Activated CD4-positive, alpha-beta T cell treated with anti-CD3 and anti-CD28 coated beads for 1 hour (primary cell): ENCODE measurements at regions not wholly inside any gene's neighbourhood (a gene's known extent, or its start where the extent isn't known, plus 50 kb on each side); places are given as distances from the start of the nearest gene placed in this dataset.
"Not testable (repeated sequence)": the region's sequence is repeated elsewhere in the genome, so short reads cannot be mapped to it uniquely, and the experiment has no call there.

Experiments used
- DNase-seq: peaks from one replicate; pipeline ENCODE4 v3.0.0-alpha.2; 2020

DNA sequence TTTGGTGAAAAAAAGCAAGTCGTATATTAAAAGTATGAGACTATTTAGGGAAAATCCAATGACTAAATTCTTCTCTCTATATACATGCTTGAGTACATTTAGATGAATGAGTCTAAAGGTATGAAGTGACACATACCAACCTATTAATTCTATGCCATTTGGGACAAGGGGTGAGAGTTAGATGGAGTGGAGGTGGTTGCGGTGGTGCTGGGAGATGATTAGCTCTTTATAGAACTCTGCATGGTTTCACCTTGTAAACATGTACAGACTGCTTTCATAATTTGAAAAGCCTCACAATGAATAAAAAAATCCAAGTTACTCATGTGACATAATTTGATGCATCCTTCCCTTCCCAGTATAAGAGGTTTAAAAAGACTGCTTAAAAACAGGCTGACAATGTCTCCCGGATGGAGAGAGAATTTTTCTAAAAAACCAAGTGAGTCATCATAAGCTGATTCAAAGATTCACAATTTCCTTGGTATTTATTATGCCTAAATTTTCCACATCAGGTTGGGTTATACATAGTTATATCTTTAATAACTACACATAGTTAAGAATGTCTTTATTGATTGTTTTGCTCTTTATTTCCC is 572.8 kb downstream of the REEP3 start:
- no peak for DNase-seq

DNA sequence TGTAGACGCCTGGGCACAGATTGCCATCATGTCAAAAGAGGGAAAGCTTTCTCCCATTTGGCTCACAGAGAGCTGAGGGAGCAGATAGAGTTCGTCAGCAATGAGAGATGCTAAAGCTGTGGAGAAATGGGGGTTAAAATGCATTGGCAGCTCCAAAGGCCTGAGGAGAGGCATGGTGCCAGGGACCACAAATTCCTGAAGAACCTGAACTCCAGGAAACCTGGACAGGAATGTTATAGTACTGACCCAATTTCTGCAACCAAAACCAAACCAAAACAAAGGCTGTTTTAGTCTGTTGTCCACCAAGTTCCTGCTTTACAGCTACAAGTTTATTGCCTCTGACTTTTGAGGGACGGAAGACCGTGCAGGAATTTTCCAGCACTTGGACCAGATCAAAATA is 575.7 kb downstream of the REEP3 start:
- DNase-seq, result no peak

DNA sequence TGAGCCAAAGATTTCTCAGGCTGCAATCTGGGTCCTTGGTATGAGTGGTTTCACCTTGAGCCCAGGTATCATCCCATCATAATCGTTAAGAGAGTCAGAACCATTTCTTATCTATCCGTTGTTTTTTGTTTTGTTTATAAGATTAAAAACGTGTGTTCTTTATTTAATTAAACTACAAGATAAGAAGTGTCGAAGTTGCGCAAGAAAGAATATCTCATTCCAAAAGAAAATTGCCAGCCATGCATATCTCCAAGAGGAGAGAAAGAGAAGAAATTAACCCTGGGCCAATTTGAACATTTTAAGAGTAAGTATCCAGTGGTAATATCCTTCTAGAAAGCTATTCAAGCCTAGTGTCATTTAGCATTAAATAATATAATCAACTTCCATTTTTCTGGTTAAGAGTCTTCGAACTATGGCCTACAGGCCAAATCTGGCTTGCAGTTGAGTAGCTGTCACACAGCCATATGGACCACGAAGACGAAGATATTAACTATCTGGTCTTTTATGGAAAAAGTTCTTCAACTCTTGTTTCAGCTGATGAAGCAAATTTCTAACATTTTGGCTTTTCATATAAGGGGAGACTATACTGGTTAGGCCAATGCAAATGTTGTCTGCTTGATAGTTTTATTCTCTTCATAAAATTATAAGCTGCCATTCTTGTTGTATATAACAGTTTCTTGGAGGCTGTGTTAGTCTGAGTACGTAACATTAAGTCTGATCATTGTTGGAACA is 576.4 kb downstream of the REEP3 start:
- no peak for DNase-seq

DNA sequence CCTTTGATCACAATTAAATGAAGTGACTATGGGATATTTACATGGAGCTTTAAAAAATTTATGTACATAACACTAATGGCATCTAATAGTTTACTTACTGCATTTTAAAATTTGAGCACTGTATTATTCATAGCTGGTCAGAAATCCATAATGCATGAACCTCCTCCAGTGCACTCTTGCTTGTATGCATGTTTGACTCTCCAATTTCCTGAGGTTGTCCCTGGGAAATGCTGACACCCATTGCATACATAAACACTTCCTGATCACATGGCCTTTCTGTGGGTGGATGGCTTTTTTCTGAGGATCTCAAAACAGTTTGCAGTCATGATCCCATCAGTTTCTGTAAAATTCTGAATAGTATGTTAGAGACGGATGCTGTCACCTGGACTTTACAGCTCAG is 577.8 kb downstream of the REEP3 start:
- no peak for DNase-seq

DNA sequence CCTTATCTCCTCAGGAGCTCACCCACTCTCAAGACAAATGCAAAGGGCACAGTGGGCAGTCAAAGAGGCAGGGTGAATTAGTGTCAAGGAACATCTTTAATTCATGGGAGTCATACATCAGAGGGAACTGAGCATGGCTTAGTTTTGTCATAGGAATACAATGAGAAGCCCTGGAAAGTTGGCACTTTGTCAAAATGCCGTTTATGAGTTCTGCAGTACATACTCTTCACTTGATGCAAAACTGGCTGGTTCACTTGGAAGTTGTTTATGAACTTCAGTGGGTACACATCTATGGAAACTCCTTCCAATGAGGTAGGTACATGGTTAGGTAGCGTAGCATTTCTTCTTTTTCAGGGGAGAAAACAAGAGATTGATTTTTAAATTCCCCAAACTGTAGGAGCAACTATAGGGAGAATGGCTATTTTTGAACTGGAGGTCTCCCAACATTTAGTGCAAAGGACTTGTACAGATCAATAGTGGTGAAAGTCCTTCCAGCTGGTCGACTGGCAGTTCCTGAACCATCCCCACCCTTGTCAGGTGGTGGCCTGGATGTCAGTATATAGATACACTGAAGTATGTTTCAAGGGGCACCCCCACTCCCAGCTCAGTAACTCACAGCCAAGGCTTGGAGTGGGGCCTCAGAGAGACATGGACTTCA is 580.5 kb downstream of the REEP3 start:
- DNase-seq, result no peak

DNA sequence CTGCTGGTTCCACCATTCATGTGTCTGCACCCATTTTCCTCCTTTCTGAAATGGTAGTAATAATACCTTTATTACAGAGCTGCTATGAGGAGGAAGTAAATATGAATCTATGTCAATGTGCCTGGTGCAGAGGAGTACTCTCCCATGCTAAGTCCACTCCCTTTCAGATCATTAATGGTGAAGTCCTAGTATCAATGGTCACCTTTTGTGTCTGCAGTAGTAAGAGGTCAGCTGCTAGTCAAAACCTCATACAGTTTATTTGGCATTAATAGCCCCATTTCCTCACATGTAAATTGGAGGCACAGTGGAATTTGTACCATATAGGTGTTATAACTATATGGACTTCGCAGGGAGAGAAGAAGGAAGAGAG is 581.0 kb downstream of the REEP3 start:
- DNase-seq, result no peak

DNA sequence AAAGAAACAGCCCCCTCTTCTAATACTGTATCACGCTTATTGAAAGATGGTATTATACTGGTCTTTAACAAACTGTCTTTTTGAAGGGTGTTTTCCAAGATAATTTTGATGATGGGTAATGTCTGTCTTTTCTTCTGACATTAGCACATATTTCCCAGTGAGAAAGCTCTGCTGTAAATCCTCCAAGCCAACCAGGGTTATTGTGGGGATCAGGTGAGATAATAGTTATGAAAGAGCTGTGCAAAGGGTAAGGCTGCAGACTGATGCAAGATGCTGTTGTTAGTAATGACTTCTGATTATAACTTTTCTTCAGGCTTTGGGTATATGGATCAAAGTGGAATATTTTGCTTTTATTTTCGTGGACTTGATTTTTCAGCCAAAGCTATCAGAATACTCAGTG is 581.7 kb downstream of the REEP3 start:
- no peak for DNase-seq

DNA sequence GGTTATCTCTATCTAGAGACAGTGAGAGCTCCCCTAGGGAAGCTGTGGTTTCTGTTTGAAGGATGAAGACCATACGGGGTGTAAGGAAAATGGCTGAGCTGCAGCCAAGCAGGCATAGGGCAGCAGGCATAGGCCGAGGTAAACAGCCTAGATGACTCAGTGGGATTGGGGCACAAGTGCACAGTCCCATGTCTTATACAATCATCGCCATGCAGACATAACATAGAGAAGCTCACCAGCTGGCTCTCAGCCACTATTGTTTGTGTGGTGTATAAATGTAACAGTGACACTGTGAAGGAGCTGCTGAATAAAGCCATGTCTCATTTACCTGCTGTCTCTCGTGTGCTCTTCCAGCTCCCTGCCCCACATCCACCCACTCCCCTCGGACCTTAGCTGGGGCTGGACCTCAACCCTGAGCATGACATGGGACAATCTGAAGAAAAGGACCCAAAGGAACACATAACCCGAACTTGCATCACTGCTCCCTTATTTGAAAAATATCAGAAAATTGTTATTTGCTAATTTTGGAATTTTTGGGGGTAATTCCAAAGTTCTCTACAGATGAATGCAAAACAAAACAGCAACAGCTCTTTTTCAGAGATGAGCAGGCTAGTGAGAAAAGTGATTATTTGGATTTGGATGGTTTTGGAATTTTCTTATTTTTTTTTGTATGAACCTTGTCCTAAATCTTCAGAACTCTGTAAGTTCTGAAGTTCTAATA is 582.7 kb downstream of the REEP3 start:
- no peak for DNase-seq

DNA sequence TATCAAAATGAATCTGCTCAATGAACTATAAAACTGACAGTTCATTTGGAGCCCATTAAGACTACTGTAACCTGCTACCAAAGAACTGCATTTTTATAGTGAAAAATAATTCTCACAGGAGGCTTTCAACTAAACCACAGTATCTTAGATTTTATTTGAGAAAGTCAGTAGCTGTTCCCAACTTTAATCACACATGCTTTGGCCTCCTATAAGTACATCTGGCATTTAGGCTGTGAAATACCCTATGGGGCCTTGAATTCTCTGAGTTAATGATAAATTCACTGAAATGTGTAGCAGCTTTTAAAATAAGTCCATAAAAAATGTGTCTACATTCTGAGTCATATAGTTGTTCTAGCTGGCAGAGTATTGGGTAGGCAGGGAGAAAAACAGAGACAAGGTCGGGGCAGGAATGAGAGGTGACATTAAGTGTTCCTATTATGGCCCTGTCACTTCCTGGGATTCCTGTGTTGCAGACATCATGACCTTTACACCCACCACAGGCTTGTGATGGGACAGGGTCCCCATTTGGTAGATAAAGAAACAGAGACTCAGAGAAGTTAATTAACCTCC is 588.8 kb downstream of the REEP3 start:
- DNase-seq, result no peak

DNA sequence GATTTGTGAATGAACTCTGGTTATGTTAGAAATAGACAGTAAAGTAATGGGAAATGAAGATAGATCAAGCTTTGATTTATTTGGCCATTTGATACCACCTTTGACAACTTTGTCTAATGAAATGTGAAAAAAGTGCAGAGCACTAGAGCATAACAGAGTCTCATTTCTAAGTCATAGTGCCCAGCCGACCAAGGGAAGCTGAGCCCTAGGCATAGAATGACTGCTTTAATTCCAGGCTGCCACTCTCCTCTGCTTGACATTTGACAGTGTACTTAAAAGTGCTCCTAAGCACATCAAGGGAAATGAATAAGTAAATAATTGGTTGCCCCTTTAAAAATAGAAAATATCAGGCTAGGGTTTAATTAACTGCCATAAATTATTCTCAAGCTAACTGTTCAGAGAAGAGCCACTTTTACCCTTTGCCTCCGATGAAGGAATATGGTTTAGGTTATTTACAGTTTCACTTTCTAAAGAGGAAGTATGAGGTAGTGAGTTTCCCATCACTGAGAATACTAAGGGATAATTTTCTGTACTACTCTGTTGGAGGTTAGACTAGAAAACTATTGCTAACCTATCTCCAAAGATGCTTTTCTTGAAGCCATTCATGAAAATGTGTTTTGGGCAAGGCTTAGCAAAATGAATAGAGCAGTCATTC is 591.6 kb downstream of the REEP3 start:
- DNase-seq, result no peak

DNA sequence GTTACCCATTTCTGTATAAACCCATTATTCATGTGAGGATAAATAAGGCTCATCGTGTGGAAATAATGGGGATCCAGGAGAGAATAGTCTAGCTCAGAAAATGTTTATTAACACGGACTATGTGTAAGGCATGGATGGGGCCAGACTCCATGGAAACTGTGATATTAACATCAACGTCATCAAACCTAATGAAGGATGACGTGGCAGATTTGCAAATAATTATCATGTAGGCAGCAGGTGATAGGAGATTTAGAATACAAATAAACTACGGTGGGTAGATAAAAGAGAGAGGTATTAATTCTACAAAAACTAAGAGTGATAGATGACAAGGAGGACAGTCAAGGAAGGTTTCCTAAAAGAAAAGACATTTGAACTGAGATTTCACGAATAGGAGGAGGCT is 592.2 kb downstream of the REEP3 start:
- DNase-seq, result no peak

DNA sequence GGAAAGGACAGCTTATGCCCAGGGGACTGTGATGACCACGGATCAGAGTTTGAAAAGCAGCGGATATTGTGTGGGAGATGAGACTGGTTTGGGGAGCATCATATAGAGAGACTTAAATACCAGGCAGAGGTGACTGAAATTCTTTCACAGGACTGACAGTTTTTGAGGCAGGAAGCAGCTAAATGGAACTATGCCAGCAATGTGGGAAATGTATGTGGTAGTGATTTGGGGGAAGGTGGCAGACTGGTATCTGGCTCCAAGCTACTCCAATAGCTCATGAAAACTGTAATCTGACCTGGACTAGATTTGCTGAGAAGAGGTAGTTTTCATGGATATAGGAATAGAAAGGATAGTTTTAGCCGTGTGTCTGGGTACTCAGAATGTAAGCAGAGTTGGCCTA is 592.6 kb downstream of the REEP3 start:
- DNase-seq, result no peak

DNA sequence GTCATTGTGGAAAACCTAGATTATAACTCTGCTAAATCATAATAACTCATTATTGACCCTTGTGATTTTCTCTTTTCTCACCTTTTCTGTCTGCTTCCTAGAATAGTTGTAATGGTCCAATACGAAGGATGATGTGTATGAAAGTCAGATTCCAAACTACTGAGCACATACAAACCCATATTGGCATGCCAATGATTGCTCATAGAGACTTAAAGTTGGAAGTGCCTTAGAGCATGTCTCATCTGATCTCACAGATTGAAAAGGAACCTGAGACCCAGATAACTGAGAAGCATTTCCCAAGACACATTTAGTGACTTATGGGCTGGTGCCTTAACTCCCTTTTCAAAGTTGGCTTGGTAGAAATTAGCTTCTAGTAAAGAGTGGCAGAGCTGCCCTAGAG is 594.3 kb downstream of the REEP3 start:
- DNase-seq, result no peak

DNA sequence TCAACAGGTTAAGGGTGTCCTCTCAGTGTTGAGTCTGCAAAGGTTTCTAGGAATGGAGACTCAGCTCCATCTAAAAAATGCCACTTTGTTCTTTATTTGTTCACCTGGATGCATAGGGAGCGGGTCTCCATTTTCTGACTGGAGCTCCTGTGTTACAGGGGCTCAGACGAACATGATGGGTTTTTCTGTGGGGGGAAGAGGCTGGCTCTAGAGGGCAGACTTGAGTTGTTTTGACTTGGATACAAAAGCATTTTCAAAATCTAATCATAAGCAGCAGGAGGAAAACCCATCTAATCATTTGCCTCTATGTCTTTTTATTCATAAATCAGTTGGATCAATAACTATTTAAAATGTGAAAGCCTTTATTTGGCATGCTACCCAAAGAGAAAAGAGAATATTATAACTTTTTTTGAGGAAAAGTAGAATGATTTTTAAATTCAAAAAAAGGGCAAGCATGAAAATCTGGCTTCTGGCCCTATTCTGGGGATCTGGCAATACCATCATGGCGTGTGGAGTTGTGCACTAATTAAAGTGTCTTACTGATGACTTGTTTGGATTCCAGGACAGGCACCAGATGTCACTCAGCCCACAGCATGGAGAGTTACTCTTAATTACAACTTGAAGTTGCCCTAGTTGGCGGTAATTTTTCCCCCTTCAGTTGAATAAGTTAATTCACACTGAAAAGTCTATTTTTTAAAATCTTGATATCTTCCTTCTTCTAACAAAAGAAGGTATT is 594.9 kb downstream of the REEP3 start:
- no peak for DNase-seq

DNA sequence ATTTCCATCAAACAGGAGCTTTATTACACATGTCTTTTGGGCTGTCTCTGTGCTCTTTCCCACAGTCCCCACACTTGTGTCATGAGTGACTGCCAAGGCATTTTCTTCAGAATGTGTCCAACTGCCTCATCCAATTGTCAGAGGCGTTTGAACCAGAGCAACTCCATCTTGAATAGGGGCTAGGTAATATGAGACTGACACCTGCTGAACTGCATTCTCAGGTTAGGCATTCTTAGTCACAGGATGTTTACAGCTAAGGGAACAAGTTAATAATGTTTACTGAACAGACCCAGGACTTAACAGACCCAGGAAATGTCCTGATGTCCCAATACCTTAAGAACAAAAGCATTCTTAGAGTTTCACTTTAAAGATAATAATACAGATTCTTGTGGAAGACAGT is 595.5 kb downstream of the REEP3 start:
- DNase-seq, result no peak

DNA sequence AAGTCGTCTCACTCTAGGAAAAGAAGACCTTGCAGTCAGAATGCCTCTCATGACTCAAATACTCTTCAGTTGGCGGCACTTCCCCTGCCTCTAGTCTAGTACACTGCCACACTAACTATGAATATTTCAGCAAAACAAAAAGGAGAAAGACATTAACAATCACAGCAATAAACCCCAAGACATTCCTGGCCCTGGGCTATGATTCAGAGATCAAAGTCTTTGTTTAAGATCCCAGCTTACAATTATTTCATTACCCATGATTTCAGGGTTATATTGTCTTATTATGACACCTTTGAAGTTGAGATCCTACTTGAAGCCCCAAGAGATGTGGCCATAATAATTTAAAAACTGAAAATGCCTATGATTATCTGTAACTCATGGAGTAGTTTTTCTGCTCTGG is 597.5 kb downstream of the REEP3 start:
- no peak for DNase-seq

DNA sequence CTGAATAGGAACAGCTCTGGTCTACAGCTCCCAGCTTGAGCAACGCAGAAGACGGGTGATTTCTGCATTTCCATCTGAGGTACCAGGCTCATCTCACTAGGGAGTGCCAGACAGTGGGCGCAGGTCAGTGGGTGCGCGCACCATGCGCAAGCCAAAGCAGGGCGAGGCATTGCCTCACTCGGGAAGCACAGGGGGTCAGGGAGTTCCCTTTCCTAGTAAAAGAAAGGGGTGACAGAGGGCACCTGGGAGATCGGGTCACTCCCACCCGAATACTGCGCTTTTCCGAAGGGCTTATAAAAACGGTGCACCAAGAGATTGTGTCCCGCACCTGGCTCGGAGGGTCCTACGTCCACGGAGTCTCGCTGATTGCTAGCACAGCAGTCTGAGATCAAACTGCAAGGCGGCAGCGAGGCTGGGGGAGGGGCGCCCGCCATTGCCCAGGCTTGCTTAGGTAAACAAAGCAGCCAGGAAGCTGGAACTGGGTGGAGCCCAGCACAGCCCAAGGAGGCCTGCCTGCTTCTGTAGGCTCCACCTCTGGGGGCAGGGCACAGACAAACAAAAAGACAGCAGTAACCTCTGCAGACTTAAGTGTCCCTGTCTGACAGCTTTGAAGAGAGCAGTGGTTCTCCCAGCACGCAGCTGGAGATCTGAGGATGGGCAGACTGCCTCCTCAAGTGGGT is 599.2 kb downstream of the REEP3 start:
- not testable (repeated sequence) for DNase-seq

DNA sequence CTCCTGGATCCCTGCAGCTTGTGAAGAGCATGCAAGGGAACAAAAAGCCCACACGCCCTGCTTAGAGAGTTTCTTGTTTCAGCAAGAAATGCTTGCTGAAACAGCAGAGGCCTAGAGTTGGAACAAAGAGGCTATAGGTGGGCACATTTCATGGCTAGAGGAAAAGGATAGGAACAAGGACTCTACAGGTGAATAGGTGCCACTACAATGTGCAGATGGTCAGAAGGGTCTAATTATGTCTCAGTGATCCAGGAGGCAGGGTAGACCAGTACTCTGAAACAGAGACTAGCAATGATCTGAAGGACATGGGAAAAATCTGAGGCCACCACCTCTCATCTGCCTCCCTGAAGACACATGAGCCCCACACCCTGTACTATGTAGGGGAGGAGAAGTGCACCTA is 609.0 kb downstream of the REEP3 start:
- DNase-seq, result no peak

DNA sequence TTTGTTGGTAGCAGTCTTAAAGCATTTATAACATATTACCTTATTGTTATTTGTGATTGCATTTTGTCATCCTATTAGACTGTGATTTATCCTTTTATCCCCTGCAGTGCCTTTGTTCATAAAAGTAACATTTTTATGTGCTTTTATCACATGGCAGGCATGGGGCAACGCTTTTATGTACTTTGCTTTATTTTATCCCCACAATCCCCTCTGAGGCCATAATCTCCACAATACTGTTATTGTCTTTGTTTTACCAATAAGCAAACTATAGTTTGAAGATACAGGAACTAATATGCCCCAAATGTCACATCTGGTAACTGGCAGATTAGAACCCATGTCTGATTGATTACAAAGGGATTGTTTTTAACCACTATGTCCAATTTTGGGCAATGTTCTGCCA is 613.5 kb downstream of the REEP3 start:
- DNase-seq, result no peak

DNA sequence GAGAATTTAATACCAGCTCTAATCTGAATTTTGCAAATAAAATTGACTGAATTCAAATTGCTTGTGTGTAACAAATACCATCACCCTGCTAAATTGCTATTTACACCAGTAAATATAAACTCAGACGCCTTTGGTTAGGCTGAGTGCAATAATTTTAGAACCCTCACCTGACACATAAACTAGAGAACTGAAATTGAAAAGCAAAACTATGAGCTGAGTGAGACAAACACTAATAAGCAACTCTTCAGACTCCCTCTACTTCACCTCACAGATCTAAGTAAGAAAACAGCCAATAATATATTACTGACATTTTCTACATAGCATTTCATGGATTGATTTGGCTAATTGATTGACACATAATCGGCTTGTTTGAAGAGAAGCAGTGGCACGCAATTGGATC is 621.2 kb downstream of the REEP3 start:
- DNase-seq, result no peak

DNA sequence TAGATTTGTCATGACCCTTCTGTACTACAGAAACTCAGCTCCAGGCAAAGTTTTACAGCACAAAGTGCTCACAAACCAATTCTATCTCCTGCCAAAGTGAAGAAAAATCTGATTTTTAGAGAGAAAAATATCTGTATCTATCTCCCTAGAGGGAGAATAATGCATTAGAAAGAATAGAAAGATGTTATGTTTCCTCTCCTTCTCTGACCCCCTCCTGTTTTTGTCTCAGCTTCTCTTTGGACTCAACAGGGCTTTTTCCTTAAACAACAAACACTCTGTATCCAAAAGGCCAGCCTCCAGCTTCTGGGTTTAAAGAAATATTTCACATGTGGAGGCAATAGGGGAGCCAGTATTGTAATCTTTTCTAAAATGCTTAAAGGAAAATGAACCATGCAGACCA is 627.4 kb downstream of the REEP3 start:
- DNase-seq, result no peak

DNA sequence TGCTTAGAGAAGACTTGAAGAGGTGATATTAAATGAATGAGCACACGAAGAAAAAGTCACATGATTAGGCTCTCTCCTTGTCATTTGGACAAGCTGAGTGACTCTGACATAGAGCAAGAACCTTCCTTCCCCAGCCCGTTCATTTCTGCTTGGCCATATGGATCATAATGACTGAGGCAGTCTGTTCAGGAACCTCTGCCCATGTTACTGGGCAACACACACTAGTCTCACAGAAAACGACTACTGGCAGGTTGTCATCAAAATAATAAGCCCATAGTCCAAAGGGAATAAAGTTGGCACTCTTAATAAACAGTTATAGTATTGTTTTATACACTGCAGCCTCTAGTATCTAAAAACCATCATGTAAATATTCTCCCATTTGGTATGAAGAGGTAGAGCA is 635.0 kb downstream of the REEP3 start:
- no peak for DNase-seq
